T47D (cell line): ENCODE measurements at regions not wholly inside any gene's neighbourhood (a gene's known extent, or its start where the extent isn't known, plus 50 kb on each side); places are given as distances from the start of the nearest gene placed in this dataset.
A peak's percentile ranks its signal among the peaks of the same experiment; 100 is the strongest.

ENCODE experiments used
- DNase-seq, 2 experiments: peaks; one replicate each; pipeline versions ENCODE4 v3.0.0 to v3.0.0-alpha.2; 2011 to 2012; ENCODE audit warnings: low read depth in 1 of 2, low spot score in 1 of 2
- JUND ChIP-seq: IDR thresholded peaks from 2 replicates; pipeline ENCODE4 v1.6.1; 2012; ENCODE audit warnings: low read depth
- in situ Hi-C: cut with HindIII; loops from 2 replicates; pipeline ENCODE4 v1.10.0; 2016; ENCODE audit warnings: low sequenced_read_pairs, low pct_unique_long_range_greater_than_20kb

DNA sequence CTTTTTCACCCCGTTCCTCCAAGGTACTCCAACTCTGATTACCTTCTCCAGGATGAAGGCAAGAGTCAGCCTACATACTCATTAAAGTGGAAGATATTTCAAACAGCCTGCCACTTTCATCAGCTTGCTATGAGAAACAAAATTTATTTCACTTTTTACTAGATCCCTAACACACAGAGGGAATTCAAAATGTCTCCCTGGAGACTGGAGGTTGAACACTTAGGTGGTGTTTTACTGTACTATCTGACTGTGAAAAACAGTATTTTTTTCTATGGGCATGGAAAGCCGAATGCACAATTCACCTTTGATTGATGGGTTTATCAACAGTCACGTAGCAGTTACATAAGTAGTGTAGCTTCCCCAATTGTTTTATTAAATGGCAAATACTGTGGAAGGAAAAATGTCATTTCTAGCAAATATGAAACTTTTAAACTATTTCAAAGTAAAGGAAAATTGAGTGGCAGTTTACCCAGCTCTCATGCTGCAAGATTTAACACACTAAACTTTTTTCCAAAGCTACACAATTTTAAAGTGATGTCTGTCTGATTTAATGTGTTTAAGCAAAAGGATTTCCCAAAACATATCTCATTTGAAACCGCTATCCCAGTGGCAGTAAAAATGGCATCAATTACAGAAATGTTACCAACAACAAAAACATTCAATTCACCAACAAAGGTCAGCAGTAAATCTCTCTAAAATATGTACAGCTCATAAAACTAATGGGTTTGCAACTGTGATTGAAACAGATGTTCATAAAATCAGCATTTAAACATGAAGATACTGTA is 125.0 kb upstream of the TLE4 start:
- TF ChIP-seq JUND: no peak
- in situ Hi-C loops: no loop called here
- DNase-seq: no peak

GRCh38 chr9:79447308-79447605 is 124.5 kb upstream of the TLE4 start:
- in situ Hi-C loops: no loop called here
- no peak for DNase-seq
- no peak for TF ChIP-seq JUND

DNA sequence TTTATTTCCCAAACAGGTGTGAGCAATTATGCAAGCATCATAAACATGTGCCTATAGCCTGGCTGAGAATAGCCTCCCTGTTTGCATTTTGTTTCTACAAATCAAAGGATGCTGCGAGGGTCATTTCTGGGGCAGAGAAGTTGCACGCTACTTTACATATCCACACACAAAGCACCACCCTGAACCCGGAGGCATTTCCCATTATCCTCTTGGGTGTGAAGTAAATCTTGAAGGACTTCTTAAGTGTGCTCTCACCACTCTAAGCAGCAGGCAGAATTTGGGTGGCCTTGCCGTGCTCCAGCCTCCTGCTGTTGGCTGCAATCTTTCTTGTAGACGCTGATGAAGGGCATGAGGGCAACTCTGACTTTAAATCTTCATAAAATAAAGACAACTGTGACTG is 124.0 kb upstream of the TLE4 start:
- no peak for DNase-seq
- TF ChIP-seq JUND: no peak
- in situ Hi-C loops: no loop called here

DNA sequence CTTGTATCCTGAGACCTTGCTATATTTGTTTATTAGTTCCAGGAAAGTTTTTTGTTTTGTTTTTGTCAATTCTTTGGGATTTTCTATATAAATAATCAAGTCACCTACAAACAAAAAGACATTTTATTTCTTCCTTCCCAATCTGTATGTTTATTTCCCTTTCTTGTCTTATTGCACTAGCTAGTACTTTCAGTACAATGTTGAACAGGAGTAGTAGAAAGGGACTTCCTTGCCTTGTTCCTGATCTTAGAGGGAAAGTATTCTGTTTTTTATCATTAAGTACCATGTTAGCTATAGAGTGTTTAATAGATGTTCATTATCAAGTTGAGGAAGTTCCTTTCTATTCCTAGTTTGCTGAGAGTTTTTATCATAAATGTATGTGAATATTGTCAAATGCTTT is 119.5 kb upstream of the TLE4 start:
- in situ Hi-C loops: no loop called here
- no peak for DNase-seq
- no peak for TF ChIP-seq JUND

DNA sequence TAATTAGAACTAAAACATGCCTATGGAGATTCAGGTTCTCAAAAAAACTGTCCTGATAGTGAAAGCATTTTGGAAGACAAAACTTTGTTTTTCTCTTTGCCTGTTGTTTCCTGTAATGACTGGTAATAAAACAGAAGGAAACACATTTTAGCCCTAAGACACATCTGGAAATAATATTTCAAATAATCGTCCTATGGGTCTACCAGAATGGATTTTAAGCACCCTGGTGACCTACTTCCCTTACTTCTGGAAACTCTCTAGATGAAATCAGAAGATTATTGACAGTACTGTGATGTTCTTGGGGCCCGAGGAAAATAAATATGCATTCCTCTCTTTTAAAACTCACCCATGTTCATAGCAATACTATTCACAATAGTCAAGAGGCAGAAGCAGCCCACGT is 110.1 kb upstream of the TLE4 start:
- TF ChIP-seq JUND: no peak
- in situ Hi-C loops: no loop called here
- no peak for DNase-seq

- in situ Hi-C loops: no loop called here
- TF ChIP-seq JUND: no peak
- no peak for DNase-seq
These were observed 106.6 kb upstream of the TLE4 start for GRCh38 chr9:79465156-79465555.

DNA sequence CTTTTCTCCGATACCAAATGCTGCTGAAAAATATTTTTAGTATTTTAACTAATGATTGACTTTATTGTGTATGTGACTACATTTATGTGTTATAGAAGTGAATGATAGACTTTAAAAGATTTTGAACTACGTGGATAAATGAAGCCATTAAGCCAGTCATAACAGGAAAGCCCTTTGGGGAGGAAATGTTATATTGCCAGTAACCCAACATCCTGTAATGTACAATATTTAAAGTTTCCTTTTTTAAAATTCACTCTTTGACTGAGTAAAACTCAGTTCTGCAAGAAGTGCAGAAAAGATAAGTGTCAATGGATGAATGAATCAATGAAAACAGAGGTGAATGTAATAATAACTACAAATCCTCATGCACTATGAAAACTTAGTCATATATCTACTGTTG is 102.6 kb upstream of the TLE4 start:
- in situ Hi-C loops: no loop called here
- DNase-seq: no peak
- TF ChIP-seq JUND: no peak

GRCh38 chr9:79470954-79471353 is 100.8 kb upstream of the TLE4 start:
- in situ Hi-C loops: no loop called here
- TF ChIP-seq JUND: no peak
- no peak for DNase-seq

DNA sequence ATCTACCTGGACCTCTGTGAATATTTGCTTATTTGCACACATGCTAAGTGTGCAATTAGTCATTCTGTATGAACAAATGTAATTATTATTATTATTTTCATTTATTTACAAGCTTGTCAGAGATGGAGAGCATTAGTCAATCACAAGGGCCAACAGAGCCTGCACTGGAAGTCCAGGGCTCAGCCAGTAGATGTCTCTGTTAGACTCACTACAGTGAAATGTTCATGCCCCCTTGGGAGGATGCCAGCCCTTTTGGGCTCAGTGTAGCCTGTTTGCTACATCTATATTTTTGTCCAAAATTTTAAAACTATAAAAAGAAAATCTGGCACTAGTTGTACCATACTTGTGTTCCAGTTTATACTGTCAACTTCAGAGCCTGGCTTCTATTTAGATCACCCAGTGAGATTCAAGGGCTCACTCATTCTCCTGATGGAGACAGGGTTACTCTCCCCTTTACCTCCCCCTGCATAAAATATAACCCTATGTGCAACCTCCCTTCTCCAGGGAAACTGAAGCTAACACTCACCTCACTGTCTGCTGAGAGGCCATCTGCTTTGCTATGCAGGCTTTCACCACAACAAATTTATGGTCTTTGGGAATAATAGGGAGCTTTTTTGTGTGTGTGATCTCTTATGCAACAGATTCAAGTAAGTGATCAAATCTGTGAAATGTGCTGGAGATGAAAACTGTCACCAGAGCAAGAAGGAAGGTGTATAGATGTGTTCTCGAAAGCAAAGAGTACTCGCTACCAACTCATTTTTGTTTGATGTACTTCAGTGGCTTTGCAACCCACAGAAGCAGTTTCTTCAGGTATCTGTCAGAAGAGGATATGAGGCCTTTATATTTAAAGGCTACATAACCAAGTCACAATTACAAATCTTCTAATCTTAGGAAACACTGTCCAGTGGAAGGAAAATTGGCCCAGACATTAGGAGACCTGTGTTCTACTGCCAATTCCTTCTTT is 99.9 kb upstream of the TLE4 start:
- peak in 1 of 2 experiments; percentile 40 for DNase-seq
- in situ Hi-C loops: no loop called here
- no peak for TF ChIP-seq JUND

- in situ Hi-C loops: no loop called here
- no peak for DNase-seq
These were observed 98.1 kb upstream of the TLE4 start for GRCh38 chr9:79473704-79474103.

DNA sequence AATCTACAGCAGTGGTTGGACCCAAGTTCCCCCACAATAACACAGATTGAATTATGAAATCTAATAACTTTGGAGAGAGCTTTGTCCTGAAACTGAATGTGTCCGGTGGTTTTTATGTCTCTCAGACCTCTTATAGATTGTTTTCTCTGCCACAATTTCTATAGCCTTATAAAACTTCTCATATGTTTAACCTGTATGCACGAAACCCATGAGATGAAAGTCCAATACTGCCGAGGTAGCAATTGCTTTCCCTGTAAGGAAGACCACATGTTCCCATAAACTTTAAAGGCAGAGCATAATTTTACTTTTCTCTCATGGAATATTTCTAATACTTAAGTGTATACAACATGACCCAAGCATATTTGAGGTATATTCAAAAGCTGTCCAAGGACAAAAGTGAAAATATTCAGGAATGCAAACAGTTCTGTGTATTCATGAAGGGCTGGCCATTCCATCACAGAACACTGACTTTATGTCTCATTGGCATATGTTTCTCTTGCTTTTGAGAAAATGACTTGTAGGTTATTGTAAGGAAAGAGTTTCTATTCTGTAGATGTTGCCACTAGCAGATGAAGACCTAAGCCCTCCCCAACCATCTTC is 94.4 kb upstream of the TLE4 start:
- in situ Hi-C loops: no loop called here
- DNase-seq: no peak
- no peak for TF ChIP-seq JUND

More at GRCh38 chr9:79473704-79474103, 98.1 kb upstream of the TLE4 start:
- no peak for TF ChIP-seq JUND

DNA sequence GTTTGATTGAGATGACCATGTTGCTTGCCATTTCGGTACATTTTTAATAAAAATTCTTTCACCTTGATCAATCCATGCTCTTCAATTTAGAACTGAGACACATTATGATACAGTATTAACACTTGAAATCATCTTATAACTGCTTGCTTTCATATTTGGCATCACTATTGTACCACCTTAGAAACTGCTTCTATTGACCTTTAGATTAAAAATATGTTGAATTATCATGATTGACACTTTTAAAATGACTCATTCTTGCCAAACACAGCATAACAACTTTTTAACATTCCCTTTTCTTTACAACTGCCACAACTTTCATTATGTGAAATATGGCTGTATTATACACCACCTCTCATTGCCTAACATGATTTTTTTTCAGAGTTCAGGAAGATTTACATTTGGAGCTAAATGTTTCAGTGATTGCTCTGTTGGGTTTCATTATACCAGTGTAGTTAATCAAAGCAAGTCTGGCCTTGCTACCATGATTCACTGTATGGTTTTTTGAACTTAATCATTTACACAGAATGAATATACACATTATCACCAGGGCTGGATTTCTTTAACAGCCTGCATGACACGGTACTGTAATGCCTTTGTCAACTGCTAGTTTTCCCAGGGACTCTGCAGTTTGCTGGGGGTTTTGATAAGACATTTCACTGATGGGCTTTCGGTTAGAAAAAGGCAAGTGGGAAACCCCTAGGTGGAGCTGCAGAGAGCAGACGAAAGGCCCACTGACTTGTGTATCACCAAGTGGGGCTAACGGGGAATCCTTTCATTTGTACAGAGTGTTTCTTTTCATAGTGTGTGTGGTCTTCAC is 93.6 kb upstream of the TLE4 start:
- no peak for TF ChIP-seq JUND
- in situ Hi-C loops: no loop called here
- DNase-seq: no peak
